LoVo (cell line): ENCODE measurements at regions not wholly inside any gene's neighbourhood (a gene's known extent, or its start where the extent isn't known, plus 50 kb on each side); places are given as distances from the start of the nearest gene placed in this dataset.
"Not testable (repeated sequence)": the region's sequence is repeated elsewhere in the genome, so short reads cannot be mapped to it uniquely, and the experiment has no call there.

Experiments
- DNase-seq: peaks from one replicate; pipeline ENCODE4 v3.0.0-alpha.2; 2016; ENCODE audit warnings: low spot score

- DNase-seq: no peak
Observed at GRCh38 chr17:62322313-62322712, 58.0 kb upstream of the EFCAB3 start.

GRCh38 chr17:62321451-62321850 lies 58.9 kb upstream of the EFCAB3 start:
- no peak for DNase-seq

- no peak for DNase-seq
Observed at GRCh38 chr17:62319846-62320245, 60.5 kb upstream of the EFCAB3 start.

GRCh38 chr17:62309396-62309795 lies 71.0 kb upstream of the EFCAB3 start:
- no peak for DNase-seq

- peak; percentile 29 for DNase-seq
Observed at GRCh38 chr17:62307196-62307595, 73.2 kb upstream of the EFCAB3 start.

GRCh38 chr17:62303476-62303875 lies 76.9 kb upstream of the EFCAB3 start:
- no peak for DNase-seq

- DNase-seq: no peak
Observed at GRCh38 chr17:62300697-62301096, 79.7 kb upstream of the EFCAB3 start.

GRCh38 chr17:62275290-62275689 lies 105.1 kb upstream of the EFCAB3 start:
- DNase-seq: not testable (repeated sequence)

- not testable (repeated sequence) for DNase-seq
Observed at GRCh38 chr17:62268361-62268760, 112.0 kb upstream of the EFCAB3 start.

- not testable (repeated sequence) for DNase-seq
Observed at GRCh38 chr17:62264974-62265373, 115.4 kb upstream of the EFCAB3 start.

GRCh38 chr17:62255791-62256190 lies 124.6 kb upstream of the EFCAB3 start:
- not testable (repeated sequence) for DNase-seq

GRCh38 chr17:62242076-62242475 lies 138.3 kb upstream of the EFCAB3 start:
- DNase-seq: not testable (repeated sequence)

GRCh38 chr17:62239569-62239968 lies 140.8 kb upstream of the EFCAB3 start:
- DNase-seq: not testable (repeated sequence)

- DNase-seq: not testable (repeated sequence)
Observed at GRCh38 chr17:62238551-62239338, 141.6 kb upstream of the EFCAB3 start.

- DNase-seq: not testable (repeated sequence)
Observed at GRCh38 chr17:62233822-62234481, 146.4 kb upstream of the EFCAB3 start.

GRCh38 chr17:62231293-62231692 lies 149.1 kb upstream of the EFCAB3 start:
- DNase-seq: not testable (repeated sequence)

GRCh38 chr17:62226610-62227240 lies 153.6 kb upstream of the EFCAB3 start:
- not testable (repeated sequence) for DNase-seq

- not testable (repeated sequence) for DNase-seq
Observed at GRCh38 chr17:62223585-62223984, 156.8 kb upstream of the EFCAB3 start.

GRCh38 chr17:62219221-62219899 lies 154.3 kb upstream of the MED13 start:
- DNase-seq: no peak

- DNase-seq: no peak
Observed at GRCh38 chr17:62216847-62217246, 151.8 kb upstream of the MED13 start.

- DNase-seq: not testable (repeated sequence)
Observed at GRCh38 chr17:62215891-62216290, 150.8 kb upstream of the MED13 start.

GRCh38 chr17:62206550-62206949 lies 141.5 kb upstream of the MED13 start:
- no peak for DNase-seq
